AG09319 (cell line): ENCODE measurements at regions not wholly inside any gene's neighbourhood (a gene's known extent, or its start where the extent isn't known, plus 50 kb on each side); places are given as distances from the start of the nearest gene placed in this dataset.
"Not testable (repeated sequence)": the region's sequence is repeated elsewhere in the genome, so short reads cannot be mapped to it uniquely, and the experiment has no call there.

Experiments
- DNase-seq: peaks from one replicate; pipeline ENCODE4 v3.0.0-alpha.2; 2010; ENCODE audit warnings: low read depth; ENCODE audit errors: extremely low read depth
- TF ChIP-seq, protein P1 (sequence below): IDR thresholded peaks from 2 replicates; pipeline ENCODE4 v1.5.1; 2011; ENCODE audit warnings: low read depth, mild to moderate bottlenecking, inconsistent platforms, low read length, moderate library complexity

DNA sequence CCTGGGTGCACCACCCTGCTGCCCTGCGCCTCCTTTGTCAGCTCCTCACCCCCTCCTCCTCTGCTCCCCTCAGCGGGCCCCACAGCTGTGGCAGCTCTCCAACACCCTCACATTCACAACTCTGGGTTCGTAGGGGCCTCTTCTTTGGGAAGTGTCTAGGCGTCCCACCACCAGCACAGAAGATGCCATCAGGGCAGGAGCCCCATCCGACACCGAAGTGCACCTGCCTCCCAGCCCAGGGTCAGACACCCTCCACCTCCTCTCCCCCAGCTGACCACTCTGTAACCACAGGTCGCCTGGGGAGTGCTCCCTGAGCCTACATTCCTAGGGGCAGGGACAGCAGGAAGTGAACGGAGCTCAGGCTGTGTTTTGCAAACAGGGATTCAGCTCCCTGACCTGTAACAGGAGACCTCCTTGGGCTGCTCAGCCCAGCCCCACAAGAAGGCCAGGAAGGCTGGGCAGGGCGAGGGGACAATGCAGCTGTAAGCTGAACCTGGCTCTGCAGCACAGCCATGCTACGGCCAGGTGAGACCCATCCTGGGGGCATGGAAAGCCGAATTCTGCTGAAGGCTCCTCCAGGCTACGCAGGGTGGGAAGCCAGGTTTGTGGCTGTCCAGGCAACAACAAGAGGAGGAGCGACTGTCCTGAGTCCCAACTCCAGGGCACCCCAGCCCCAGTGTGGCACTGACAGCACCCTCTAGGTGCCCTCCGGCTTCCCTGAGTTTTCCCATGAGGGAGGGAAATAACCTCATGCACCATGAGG lies 269.0 kb downstream of the GOLGA6L6 start:
- DNase-seq = no peak
- TF ChIP-seq, protein P1, sequence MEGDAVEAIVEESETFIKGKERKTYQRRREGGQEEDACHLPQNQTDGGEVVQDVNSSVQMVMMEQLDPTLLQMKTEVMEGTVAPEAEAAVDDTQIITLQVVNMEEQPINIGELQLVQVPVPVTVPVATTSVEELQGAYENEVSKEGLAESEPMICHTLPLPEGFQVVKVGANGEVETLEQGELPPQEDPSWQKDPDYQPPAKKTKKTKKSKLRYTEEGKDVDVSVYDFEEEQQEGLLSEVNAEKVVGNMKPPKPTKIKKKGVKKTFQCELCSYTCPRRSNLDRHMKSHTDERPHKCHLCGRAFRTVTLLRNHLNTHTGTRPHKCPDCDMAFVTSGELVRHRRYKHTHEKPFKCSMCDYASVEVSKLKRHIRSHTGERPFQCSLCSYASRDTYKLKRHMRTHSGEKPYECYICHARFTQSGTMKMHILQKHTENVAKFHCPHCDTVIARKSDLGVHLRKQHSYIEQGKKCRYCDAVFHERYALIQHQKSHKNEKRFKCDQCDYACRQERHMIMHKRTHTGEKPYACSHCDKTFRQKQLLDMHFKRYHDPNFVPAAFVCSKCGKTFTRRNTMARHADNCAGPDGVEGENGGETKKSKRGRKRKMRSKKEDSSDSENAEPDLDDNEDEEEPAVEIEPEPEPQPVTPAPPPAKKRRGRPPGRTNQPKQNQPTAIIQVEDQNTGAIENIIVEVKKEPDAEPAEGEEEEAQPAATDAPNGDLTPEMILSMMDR = no peak

DNA sequence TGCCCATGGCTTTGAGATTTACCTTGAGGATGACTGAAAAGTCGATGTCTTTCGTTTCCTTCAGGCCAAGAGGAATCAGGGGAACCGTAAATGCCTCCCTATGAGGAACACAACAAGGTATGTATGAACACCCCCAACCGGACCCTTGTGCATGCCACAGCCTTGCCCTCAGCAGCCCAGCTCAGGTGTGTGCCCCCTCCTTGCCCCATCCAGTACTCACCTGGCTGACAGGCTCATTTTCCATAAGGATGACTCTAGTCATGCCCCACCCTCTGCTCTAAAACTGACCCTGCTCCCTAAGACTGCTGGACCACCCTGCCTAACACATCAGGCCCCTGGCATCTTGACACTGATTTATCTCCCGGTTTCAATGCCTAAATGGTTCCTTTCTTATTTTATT lies 270.0 kb downstream of the GOLGA6L6 start:
- TF ChIP-seq, protein P1 = no peak
- no peak for DNase-seq

DNA sequence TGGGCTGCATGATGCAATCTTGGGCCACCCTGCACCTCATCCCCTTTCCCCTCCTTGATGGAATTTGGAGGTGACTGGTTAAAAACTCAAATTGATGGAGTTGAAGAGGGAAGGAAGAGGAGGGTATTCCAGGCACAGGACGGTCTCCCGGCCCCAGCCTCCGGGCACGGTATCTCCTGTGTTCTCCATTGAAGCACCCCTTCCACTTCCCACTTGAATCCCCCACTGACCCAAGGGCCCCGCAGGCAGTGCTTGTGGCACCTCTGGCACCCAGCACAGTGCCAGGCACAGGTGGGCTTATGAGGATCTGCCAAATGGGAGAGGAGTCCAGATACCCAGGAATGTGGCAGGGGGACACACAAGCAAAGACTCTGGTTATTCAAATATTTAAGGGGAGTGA lies 271.6 kb downstream of the GOLGA6L6 start:
- DNase-seq = not testable (repeated sequence)

DNA sequence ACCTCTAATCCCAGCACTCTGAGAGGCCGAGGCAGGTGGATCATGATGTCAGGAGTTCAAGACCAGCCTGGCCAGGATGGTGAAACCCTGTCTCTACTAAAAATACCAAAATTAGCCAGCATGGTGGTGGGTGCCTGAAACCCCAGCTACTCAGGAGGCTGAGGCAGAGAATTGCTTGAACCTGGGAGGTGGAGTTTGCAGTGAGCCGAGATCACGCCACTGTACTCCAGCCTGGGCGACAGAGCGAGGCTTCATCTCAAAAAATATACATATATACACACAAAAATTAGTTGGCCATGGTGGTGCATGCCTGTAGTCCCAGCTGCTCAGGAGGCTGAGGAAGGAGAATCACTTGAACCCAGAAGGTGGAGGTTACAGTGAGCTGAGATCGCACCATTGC lies 273.6 kb downstream of the GOLGA6L6 start:
- DNase-seq = not testable (repeated sequence)

DNA sequence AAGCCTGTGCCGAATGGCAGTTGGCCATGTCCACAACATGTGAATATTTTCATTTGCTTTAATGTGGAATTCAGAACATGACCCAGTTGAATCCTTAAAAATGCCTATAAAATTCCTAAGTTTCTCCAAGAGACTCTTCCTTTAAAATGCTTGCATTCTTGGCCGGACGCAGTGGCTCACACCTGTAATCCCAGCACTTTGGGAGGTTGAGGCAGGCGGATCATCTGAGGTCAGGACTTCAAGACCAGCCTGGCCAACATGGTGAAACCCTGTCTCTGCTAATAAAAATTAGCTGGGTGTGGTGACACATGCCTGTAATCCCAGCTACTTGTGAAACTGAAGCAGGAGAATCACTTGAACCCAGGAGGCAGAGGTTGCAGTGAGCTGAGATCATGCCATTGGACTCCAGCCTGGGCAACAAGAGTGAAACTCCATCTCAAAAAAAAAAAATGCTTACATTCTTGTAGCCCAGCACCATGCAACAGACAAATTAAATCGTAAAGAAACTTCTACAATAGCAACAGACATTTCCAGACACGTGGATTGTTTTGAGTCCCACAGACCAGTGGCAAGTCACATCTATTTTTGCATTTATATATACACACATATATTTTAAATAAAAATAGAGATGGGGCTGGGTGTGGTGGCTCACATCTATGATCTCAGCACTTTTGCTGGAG lies 274.4 kb downstream of the GOLGA6L6 start:
- not testable (repeated sequence) for DNase-seq

DNA sequence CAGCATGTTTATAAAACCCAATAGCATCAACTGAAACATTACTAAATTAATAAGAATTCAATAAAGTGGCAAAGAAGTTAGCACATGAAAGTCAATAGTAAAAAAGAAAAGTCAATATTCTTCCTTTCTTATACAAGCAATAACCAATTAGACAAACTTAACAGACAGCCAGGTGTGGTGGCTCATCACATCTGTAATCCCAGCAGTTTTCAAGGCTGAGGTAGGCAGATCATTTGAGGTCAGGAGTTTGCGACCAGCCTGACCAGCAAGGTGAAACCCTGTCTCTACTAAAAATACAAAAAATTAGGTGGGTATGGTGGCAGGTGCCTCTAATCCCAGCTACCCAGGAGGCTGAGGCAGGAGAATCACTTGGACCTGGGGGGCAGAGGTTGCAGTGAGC lies 275.9 kb downstream of the GOLGA6L6 start:
- DNase-seq = not testable (repeated sequence)

DNA sequence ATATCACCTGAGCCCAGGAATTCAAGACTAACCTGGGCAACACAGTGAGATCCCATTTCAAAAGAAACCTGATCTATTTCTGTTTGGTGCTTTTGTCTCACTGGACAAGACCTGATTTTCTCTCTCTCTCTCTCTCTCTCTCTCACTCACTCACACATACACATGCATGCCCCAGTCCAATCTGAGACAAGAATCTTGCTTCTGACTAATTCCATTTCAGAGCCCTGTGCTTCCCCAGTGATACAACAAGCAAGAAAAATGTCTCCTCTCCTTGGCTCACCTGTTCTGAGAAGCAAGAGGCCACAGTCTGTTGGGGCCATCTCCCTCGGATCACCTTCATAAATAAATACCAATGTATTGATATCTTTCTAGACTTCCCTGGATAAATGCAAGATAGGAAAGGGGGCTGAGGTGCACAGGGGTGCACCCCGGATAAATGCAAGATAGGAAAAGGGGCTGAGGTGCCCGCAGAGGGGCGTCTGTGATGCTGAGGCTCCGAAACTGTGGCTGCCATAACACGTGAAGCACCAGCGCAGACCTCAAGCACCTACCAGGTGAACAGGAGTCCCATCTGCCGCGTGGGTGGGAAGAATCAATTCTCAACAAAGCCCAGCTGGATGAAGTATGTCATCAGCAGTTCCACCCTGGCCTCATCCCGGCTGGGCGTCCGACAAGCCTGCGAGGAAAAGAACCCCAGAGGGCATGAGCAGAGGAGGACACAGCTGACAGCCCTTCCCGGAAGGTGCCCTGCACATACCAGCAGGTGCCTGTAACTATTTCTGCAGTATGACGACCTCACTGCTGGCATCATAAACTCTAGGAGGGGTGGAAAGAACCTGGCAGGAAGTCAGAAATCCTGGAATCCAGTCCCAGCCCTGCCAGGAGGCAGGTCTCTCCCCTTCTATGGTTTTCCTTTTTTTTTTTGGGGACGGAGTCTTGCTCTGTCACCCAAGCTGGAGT lies 280.0 kb downstream of the GOLGA6L6 start:
- DNase-seq = not testable (repeated sequence)

DNA sequence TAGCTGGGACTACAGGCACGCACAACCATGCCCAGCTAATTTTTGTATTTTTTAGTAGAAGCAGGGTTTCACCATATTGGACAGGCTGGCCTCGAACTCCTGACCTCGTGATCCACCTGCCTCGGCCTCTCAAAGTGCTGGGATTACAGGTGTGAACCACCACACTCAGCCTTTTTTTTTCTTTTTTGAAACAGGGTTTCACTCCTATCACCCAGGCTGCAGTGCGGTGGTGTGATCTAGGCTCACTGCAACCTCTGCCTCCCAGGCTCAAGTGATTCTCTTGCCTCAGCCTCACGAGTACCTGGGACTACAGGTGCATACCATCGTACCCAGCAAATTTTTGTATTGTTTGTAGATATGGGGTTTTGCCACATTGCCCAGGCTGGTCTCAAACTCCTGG lies 280.9 kb downstream of the GOLGA6L6 start:
- DNase-seq = not testable (repeated sequence)

DNA sequence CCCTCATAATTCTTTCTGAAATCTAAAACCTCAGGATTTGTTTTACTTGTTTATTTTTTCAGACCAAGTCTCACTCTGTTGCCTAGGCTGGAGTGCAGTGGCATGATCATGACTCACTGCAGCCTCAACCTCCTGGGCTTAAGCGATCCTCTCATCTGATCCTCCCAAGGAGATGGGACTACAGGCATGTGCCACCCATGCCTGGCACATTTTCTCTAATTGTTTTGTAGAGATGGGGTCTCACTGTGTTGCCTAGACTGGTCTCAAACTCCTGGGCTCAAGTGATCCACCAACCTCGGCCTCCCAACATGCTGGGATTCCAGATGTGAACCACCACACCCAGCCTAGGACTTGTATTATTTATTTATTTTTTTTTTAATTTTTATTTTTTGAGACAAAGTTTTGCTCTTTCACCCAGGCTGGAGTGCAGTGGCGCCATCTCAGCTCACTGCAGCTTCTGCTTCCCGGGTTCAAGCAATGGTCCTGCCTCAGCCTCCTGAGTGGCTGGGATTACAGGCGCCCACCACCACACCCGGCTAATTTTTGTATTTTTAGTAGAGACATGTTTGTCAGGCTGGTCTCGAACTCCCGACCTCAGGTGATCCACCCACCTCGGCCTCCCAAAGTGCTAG lies 281.9 kb downstream of the GOLGA6L6 start:
- not testable (repeated sequence) for DNase-seq

DNA sequence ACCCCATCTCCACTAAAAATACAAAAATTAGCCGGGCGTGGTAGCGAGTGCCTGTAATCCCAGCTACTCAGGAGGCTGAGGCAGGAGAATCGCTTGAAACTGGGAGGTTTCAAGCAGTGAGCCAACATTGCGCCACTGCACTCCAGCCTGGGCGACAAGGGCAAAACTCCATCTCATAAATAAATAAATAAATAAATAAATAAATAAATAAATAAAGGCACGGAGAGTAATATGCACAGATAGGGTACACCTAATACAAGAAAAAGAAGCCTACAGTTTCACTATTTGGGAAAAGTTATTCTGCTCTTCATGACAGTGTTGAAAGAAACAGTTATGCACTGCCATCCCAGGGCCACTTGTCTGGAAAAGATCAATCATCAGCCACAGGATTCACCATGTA lies 285.2 kb downstream of the GOLGA6L6 start:
- not testable (repeated sequence) for DNase-seq

DNA sequence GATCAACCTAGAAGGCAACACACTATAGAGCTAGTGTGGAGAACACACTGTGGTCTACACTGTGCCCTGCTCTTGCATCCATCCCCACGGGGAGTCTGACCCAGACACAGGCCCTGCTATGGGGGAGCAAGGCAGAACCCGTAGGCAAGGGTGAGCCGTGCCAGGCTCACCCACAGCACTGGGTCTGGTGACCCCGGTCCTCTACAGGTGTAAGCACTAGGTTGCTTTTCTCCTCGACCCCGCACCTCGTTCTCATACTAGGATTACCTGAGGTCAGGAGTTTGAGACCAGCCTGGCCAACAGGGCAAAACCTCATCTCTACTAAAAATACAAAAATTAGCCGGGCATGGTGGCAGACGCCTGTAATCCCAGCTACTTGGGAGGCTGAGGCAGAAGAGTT lies 286.0 kb downstream of the GOLGA6L6 start:
- not testable (repeated sequence) for DNase-seq

DNA sequence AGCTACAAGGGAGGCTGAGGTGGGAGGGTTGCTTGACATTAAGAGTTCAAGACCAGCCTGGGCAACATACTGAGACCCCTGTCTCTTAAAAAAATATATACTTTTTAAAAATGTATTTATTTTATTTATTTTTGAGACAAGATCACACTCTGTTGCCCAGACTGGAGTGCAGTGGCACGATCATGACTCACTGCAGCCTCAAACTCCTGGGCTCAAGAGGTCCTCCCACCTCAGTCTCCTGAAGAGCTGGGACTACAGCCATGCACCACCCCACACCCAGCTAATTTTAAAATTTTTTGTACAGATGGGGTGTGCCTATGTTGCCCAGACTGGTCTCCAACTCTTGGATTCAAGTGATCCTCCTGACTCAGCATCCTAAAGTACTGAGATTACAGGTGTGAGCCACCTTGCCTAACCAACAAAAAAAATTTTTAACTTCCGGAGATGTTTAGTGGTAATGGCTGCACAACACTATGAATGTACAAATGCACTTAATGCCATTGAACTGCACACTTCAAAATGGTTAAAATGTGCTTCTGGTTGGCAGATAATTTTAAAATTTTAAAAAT lies 288.5 kb downstream of the GOLGA6L6 start:
- DNase-seq = not testable (repeated sequence)

DNA sequence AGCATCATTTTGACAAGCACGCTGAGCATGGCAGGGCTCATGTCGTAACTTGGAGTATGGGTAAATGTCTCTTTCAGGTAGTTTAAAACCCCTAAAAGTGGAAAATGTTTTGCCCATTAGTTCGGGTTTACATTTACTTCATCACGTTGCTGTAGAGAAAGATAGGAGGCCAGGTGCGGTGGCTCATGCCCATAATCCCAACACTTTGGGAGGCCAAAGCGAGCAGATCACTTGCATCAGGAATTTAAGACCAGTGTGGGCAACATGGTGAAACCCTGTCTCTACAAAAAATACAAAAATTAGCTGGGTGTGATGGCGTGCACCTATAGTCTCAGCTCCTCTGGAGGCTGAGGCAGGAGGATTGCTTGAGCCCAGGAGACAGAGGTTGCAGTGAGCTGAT lies 289.6 kb downstream of the GOLGA6L6 start:
- DNase-seq = not testable (repeated sequence)

DNA sequence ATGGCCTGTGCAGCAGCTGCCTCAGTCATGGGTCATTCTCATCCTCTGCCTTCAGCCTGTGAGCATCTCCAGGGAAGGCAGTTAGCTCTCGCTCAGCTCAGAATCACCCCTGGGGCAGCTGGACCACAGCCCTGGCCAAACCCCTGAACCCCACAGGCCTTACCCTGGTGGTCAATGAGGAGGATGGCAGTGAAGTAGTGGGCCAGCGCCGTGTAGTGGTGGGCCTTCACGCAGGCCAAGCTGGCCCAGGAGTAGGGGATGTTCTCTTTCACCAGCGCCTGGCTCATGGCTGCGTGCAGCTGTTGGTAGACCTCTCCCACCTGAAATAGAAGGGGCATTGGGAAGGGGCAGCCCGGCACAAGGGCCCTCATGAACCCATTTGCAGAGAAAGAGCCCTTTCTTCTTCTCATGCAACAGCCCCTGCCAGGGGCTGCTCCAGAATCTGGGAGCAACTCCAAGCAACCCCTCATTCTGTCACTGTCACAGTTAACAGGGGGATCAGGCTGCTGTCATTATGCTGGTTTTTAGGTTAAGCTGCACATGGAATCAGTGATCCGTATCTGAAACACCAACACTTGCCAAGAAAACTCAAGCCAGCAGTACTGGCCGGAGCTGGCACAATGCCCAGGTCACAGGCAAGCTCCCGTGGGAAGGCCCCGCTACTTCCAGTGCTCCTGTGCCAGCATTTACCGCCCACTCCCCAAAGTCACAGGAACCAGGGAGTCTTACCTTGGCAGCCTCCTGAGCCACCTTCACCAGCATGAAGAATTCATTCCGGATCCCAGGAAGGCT lies 290.2 kb downstream of the GOLGA6L6 start:
- not testable (repeated sequence) for DNase-seq

DNA sequence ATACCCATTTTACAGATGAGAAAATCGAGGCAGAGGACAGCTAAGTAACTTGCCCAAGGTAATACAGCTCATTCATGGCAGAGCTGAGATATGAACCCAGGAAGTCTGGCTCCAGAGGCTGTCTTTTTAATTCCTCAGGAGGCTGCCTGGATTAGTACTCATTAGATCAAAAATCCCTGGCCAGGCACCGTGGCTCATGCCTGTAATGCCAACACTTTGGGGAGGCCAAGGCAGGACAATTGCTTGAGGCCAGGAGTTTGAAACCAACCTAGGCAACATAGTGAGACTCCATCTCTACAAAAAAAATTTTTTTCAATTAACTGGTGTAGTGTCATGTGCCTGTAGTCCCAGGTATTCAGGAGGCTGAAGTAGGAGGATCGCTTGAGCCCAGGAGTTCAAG lies 291.4 kb downstream of the GOLGA6L6 start:
- not testable (repeated sequence) for DNase-seq

DNA sequence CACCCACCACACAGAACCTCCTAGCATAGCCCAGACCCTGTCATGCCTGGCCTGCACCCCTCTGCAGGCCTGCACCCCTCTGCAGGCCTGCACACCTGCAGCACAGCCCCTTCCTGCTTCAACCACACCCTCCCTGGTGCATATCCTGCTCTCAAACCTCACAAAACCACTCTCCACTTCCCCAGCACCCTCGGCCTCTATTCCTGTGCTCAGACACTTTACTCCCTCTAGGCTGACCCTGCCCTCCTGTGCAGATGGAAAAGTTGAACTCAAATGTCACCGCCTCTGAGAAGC lies 292.0 kb downstream of the GOLGA6L6 start:
- DNase-seq = not testable (repeated sequence)

DNA sequence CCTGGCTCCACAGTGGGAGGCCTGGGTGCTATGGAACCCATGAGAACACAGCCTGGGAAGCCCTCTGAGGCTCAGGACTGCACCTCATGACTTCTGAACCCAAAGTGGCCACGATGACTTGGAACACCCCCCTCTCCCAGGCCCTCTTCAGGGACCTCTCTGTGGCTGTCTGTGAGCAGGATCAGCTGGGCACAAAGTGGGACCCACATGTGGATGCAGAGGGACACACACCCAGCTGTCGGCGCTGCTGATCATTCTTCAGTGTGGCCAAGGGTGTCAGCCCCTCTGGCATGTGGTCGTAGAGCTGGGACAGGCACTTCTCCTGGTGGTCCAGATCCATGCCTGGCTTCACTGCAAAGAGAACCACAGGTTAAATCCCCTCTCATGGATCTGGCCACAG lies 293.2 kb downstream of the GOLGA6L6 start:
- DNase-seq = not testable (repeated sequence)
